LoVo (cell line): ENCODE measurements at regions not wholly inside any gene's neighbourhood (a gene's known extent, or its start where the extent isn't known, plus 50 kb on each side); places are given as distances from the start of the nearest gene placed in this dataset.

ENCODE experiments used
- DNase-seq: peaks from one replicate; pipeline ENCODE4 v3.0.0-alpha.2; 2016; ENCODE audit warnings: low spot score

GRCh38 chr4:155094201-155094820, 114.1 kb upstream of the NPY2R start:
- no peak for DNase-seq

- DNase-seq: no peak
These were observed 109.2 kb upstream of the NPY2R start for GRCh38 chr4:155099231-155099630.

- no peak for DNase-seq
These were observed 101.8 kb upstream of the NPY2R start for GRCh38 chr4:155106629-155107028.

- DNase-seq: no peak
These were observed 101.4 kb upstream of the NPY2R start for GRCh38 chr4:155107059-155107458.

GRCh38 chr4:155114790-155115189, 93.6 kb upstream of the NPY2R start:
- DNase-seq: no peak

GRCh38 chr4:155119006-155119405, 89.4 kb upstream of the NPY2R start:
- no peak for DNase-seq

- no peak for DNase-seq
These were observed 87.9 kb upstream of the NPY2R start for GRCh38 chr4:155120536-155120935.

- DNase-seq: no peak
These were observed 86.1 kb upstream of the NPY2R start for GRCh38 chr4:155122382-155122781.

GRCh38 chr4:155134136-155134535, 74.3 kb upstream of the NPY2R start:
- no peak for DNase-seq

- DNase-seq: no peak
These were observed 67.5 kb upstream of the NPY2R start for GRCh38 chr4:155140889-155141288.

GRCh38 chr4:155143512-155143911, 64.9 kb upstream of the NPY2R start:
- no peak for DNase-seq
